ENCODE measurements at regions not wholly inside any gene's neighbourhood (a gene's known extent, or its start where the extent isn't known, plus 50 kb on each side); places are given as distances from the start of the nearest gene placed in this dataset.
"Not testable (repeated sequence)": the region's sequence is repeated elsewhere in the genome, so short reads cannot be mapped to it uniquely, and the experiment has no call there.

DNA sequence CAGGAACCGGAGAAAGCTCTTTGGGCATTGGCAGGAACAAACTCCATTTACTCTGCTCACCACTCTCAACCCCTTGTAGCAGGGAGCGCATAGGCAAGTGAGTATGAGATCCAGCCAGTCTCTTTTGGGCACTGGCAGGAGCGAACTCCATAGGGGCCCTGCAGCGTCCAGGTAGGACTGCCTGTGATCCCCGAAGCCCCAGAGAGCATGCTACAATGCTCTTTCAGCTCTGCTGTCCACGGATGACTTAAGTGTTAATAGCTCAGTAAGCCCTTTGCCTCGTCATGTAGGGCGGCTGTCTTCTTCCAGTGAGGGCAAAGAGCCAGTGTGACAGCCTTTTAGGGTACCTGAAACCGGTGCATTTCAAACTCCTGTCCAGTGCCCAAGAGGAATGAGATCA lies 1525.6 kb upstream of the RAG2 start (continued):
- TF ChIP-seq, protein P1, sequence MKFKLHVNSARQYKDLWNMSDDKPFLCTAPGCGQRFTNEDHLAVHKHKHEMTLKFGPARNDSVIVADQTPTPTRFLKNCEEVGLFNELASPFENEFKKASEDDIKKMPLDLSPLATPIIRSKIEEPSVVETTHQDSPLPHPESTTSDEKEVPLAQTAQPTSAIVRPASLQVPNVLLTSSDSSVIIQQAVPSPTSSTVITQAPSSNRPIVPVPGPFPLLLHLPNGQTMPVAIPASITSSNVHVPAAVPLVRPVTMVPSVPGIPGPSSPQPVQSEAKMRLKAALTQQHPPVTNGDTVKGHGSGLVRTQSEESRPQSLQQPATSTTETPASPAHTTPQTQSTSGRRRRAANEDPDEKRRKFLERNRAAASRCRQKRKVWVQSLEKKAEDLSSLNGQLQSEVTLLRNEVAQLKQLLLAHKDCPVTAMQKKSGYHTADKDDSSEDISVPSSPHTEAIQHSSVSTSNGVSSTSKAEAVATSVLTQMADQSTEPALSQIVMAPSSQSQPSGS (IDR thresholded peaks at IDR 0.05; ENCODE audit: low read length) = no peak
- no peak for TF ChIP-seq EGR1 (IDR thresholded peaks at IDR 0.05; ENCODE audit: borderline replicate concordance in 1 of 2, low read depth in 2 of 2, low read length in 2 of 2)
- TF ChIP-seq, protein P2, sequence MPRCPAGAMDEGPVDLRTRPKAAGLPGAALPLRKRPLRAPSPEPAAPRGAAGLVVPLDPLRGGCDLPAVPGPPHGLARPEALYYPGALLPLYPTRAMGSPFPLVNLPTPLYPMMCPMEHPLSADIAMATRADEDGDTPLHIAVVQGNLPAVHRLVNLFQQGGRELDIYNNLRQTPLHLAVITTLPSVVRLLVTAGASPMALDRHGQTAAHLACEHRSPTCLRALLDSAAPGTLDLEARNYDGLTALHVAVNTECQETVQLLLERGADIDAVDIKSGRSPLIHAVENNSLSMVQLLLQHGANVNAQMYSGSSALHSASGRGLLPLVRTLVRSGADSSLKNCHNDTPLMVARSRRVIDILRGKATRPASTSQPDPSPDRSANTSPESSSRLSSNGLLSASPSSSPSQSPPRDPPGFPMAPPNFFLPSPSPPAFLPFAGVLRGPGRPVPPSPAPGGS (IDR thresholded peaks at IDR 0.05; ENCODE audit: borderline replicate concordance, insufficient read depth, low read depth, low read length, poor library complexity, severe bottlenecking) = no peak

DNA sequence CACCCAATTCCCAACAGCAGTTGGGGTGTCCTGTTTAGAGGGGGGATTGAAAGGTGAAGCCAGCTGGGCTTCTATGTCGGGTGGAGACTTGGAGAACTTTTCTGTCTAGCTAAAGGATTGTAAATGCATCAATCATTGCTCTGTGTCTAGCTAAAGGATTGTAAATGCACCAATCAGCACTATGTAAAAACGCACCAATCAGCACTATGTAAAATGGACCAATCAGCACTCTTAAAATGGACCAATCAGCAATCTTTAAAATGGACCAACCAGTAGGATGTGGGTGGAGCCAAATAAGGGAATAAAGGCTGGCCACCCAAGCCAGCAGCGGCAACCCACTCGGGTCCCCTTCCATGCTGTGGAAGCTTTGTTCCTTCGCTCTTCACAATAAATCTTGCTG lies 1518.6 kb upstream of the RAG2 start:
- H2AFZ ChIP-seq (ENCODE audit: control insufficient read depth, low read depth, low read length); H4K20me1 ChIP-seq (ENCODE audit: control insufficient read depth, insufficient read depth); H3K36me3 ChIP-seq (ENCODE audit: control insufficient read depth in 2 of 2, insufficient read depth in 2 of 2, low read length in 1 of 2); H3K9ac ChIP-seq (ENCODE audit: control insufficient read depth, insufficient read depth, low read length); H3K27ac ChIP-seq (ENCODE audit: control insufficient read depth, insufficient read depth); ATAC-seq; intact Hi-C loops (cut with micrococcal nuclease; ENCODE audit: unreplicated experiment); RAD21 ChIA-PET (ENCODE audit: unreplicated experiment); H3K27me3 ChIP-seq (replicated peaks in 1 of 2; ENCODE audit: control insufficient read depth in 2 of 2, insufficient read depth in 2 of 2, low read length in 1 of 2); H3K79me2 ChIP-seq (ENCODE audit: control insufficient read depth, insufficient read depth, low read length); FAIRE-seq; in situ Hi-C loops (cut with MboI); H3K4me3 ChIP-seq; H3K4me1 ChIP-seq (ENCODE audit: control insufficient read depth, insufficient read depth, low read length); H3K9me3 ChIP-seq (replicated peaks; ENCODE audit: control insufficient read depth, insufficient read depth, low read length); SMC1A ChIA-PET (ENCODE audit: uncharacterized antibody, unreplicated experiment); POLR2A ChIA-PET; CTCF ChIA-PET; BruUV-seq (replicated peaks); H3K4me2 ChIP-seq (ENCODE audit: control insufficient read depth, insufficient read depth); DNase-seq (ENCODE audit: low read depth, low spot score): not testable (repeated sequence)
- 50% methylated on average over 5 of the region's 5 CpGs for WGBS (ENCODE audit: insufficient coverage, insufficient replicate concordance, low lambda C conversion rate, missing lambda C conversion rate)

DNA sequence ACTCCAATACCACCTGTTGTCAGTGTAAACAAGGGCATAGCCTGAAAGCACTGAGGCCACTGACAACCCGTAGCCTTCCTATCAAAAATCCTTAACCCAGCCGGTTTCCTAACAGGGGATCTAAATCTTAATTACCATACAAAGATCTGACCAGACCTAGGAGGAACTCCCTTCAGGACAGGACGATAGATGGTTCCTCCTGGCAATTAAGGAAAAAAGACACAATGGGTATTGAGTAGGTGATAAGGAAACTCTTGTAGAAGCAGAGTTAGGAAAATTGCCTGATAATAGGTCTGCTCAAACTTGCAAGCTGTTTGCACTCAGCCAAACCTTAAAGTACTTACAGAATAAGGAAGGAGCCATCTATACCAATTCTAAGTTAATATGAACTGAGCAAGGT lies 1517.3 kb upstream of the RAG2 start:
- H3K4me3 ChIP-seq; ATAC-seq; RAD21 ChIA-PET (ENCODE audit: unreplicated experiment); H3K9ac ChIP-seq (ENCODE audit: control insufficient read depth, insufficient read depth, low read length); DNase-seq (ENCODE audit: low read depth, low spot score); CTCF ChIA-PET; H2AFZ ChIP-seq (ENCODE audit: control insufficient read depth, low read depth, low read length); in situ Hi-C loops (cut with MboI); FAIRE-seq; BruUV-seq (replicated peaks); H3K9me3 ChIP-seq (replicated peaks; ENCODE audit: control insufficient read depth, insufficient read depth, low read length); H3K79me2 ChIP-seq (ENCODE audit: control insufficient read depth, insufficient read depth, low read length); H3K36me3 ChIP-seq (ENCODE audit: control insufficient read depth in 2 of 2, insufficient read depth in 2 of 2, low read length in 1 of 2); H4K20me1 ChIP-seq (ENCODE audit: control insufficient read depth, insufficient read depth); H3K27me3 ChIP-seq (replicated peaks in 1 of 2; ENCODE audit: control insufficient read depth in 2 of 2, insufficient read depth in 2 of 2, low read length in 1 of 2); H3K27ac ChIP-seq (ENCODE audit: control insufficient read depth, insufficient read depth); H3K4me2 ChIP-seq (ENCODE audit: control insufficient read depth, insufficient read depth); H3K4me1 ChIP-seq (ENCODE audit: control insufficient read depth, insufficient read depth, low read length); SMC1A ChIA-PET (ENCODE audit: uncharacterized antibody, unreplicated experiment); POLR2A ChIA-PET; intact Hi-C loops (cut with micrococcal nuclease; ENCODE audit: unreplicated experiment): not testable (repeated sequence)
- WGBS (ENCODE audit: insufficient coverage, insufficient replicate concordance, low lambda C conversion rate, missing lambda C conversion rate) = 11% methylated on average over 3 of the region's 3 CpGs

Data from GM12878 (cell line).